ENCODE measurements at regions not wholly inside any gene's neighbourhood (a gene's known extent, or its start where the extent isn't known, plus 50 kb on each side); places are given as distances from the start of the nearest gene placed in this dataset.

DNA sequence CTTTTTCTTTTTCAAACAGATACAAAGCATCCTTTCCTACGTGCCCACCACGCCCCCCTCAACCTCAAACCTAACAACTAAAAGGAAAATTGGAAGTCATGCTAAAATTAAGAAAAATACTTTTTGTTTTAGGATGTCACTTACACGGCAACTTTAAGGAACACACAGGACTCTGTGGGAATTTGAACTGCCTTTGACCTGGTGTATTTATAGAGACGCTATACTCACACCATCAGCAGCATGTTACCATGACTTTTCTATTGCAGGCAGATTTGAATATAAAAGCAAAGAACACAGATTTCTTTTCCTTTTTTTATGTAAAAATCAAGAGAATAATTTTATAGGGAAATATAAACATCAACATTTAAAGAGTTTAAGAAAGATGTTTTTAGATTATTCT, 198.2 kb downstream of the SIPA1L2 start:
- TF ChIP-seq, protein P1, sequence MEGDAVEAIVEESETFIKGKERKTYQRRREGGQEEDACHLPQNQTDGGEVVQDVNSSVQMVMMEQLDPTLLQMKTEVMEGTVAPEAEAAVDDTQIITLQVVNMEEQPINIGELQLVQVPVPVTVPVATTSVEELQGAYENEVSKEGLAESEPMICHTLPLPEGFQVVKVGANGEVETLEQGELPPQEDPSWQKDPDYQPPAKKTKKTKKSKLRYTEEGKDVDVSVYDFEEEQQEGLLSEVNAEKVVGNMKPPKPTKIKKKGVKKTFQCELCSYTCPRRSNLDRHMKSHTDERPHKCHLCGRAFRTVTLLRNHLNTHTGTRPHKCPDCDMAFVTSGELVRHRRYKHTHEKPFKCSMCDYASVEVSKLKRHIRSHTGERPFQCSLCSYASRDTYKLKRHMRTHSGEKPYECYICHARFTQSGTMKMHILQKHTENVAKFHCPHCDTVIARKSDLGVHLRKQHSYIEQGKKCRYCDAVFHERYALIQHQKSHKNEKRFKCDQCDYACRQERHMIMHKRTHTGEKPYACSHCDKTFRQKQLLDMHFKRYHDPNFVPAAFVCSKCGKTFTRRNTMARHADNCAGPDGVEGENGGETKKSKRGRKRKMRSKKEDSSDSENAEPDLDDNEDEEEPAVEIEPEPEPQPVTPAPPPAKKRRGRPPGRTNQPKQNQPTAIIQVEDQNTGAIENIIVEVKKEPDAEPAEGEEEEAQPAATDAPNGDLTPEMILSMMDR (IDR thresholded peaks at IDR 0.05), result no peak
- no peak for TF ChIP-seq POLR2A (IDR thresholded peaks at IDR 0.05)
